ENCODE measurements at regions not wholly inside any gene's neighbourhood (a gene's known extent, or its start where the extent isn't known, plus 50 kb on each side); places are given as distances from the start of the nearest gene placed in this dataset.
"Not testable (repeated sequence)": the region's sequence is repeated elsewhere in the genome, so short reads cannot be mapped to it uniquely, and the experiment has no call there.

DNA sequence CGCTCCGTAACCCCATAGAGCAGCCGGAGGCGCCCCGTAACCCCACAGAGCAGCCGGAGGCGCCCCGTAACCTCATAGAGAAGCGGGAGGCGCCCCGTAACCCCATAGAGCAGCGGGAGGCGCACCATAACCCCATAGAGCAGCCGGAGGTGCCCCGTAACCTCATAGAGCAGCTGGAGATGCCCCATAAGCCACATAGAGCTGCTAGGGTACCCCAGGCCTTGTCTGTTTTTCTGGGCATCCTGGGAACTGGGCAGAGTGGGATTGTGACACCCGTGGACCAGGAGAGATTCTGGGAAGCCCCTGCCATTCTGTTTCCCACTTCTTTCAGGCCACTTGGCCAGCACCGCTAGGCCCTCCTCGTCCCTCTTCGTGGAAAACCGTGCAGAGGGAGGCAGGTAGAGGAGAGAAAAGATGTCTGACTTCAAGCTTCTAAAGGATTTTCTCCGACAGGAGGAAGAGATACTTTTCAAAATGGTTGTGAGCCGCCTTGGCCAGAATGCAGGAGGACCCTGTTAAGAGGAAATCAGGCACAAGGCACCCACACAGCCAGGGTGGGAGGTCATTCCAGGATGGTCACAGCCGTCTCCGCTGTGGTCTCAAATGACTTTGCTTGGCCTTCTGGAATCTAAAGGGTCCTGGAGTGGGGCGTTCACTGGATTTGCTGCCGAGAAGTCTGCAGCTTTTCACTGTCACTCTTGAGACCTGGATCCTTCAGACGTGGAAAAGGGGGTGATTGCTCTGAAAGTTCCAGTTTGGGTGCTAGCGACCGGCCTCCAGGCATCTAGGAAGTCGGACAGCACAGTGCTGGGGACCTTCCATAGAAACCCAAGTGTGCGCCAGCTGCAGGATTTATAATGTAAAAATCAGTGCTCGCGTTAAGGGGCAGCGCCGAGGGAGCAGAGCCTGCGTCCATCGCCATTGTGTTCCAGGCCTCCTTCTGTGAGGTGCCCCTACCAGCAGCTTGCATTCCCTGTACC, 178.3 kb upstream of the ZNF469 start:
- not testable (repeated sequence) for DNase-seq

DNA sequence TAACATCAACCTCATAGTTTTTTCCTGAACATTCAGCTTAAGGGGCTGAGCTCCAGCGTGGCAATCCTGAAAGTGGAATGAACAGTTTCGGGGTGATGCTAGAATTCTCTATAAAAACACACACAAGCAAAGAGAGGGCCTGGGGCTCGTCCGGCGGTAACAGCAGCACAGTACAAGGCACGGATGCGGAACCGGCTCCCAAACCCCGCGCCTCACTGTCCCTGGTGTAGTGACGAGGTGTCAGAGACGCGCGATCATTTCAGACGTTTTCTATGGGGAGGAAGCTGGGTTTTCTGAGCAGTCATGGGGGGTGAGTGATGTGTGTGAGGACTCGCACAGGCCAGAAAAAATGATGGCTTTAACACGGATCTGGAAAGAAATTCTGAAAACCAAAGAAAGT, 177.3 kb upstream of the ZNF469 start:
- DNase-seq, result not testable (repeated sequence)

DNA sequence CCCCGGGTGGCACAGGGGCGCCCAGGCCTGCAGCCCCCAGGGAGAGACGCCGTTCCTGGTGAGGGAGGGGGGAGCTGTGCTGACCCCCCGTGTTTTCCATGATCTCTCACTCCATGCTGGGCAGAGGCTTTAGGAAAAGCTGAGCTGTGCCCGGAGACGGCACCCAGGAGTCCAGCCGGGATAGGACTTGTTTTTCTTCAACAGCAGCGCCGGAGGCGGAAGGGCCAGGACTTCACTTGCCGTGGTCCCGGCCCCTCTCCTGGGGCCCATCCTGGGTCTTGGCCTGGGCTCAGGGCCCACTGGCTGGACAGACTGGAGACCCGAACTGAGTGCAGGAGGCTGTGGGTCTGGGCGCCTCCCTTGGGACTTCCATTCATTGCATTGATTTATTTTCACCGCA, 176.8 kb upstream of the ZNF469 start:
- DNase-seq, result not testable (repeated sequence)

DNA sequence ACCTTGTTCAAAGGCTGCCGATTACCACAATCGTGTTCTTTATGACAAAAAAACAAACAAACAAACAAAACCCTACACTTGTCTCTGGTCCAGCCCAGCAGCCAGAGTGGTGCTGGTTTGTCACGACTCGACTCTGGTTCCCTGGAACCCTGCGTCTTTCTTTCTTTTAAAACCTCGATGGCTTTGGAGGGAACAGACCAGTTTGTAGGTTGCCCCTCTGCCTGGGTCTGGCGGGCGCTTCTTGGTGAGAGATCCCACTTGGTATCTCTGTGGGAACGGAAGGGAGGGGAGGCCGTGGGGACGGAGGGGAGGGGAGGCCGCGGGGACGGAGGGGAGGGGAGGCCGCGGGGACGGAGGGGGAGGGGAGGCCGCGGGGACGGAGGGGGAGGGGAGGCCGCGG, 176.2 kb upstream of the ZNF469 start:
- not testable (repeated sequence) for DNase-seq

DNA sequence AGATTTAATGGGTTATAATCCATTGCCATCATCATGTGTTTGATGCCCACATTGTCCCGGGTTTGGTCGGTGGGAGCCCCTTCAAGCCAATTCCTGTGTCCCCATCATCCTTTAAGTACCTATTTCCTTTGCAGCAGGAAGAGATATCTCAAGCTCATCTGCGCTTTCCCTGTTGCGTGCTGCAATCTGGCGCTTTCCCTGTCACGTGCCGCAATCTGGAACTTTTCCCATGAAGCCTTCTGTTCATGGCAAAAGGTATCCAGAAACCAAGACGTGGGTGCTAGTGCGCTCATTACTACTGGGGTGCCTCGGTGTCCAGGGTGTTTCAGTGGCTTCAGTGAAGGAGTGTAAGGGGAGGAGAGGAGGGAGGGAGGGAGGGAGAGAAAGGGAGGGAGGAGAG, 174.6 kb upstream of the ZNF469 start:
- no peak for DNase-seq

DNA sequence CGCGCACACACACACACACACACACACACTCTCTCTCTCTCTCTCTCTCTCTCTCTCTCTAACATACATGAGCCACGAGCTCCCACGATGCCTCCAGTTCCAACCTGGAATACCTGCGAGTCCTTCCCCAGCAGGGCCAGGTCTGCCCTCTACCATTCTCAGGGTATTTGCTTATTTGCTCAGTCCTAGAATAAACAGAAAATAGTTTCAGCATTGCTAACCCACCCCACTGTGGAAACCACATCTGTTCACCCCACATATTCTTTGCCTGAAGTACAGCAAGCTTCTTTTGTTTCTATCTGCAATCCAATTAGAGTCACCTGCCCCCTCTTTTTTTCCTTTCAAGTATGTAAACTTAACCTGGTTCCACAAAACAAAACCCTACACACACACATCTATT, 174.0 kb upstream of the ZNF469 start:
- not testable (repeated sequence) for DNase-seq

DNA sequence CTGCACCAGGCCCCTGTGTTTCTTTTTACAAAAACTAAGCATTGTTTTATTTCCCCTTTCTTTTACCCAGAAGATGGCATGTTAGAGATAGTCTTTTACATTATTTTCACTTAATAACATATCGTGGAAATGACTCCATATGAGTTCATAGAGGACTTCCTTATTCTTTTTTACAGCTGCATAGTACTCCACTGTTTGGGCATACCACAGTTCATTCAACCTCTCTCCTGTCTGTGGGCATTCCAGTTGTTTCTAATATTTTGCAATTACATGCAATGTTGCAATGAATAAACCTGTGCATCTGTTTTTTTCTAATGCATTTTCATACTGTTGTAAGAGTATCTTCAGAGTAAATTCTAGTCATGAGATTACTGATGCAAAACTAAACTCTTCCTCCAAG, 173.2 kb upstream of the ZNF469 start:
- not testable (repeated sequence) for DNase-seq

DNA sequence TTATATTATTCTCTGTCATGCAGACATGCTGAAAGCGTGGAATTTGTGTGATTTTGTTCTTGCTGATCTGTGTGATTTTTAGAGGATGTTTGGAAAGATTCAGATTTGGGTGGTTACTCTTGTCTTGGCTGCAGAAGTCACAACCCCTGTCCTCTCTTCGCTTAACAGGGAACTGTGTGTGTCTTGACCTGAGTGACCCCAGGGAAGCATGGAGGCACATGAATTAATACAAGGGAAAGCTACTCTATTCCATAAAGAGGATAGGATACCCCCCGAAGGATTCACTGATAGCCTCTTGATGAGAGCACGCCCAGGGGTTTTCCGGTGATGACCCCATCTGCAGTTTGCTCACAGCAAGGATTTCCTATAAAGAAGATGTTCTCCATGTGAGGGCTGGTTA, 168.8 kb upstream of the ZNF469 start:
- DNase-seq, result not testable (repeated sequence)

DNA sequence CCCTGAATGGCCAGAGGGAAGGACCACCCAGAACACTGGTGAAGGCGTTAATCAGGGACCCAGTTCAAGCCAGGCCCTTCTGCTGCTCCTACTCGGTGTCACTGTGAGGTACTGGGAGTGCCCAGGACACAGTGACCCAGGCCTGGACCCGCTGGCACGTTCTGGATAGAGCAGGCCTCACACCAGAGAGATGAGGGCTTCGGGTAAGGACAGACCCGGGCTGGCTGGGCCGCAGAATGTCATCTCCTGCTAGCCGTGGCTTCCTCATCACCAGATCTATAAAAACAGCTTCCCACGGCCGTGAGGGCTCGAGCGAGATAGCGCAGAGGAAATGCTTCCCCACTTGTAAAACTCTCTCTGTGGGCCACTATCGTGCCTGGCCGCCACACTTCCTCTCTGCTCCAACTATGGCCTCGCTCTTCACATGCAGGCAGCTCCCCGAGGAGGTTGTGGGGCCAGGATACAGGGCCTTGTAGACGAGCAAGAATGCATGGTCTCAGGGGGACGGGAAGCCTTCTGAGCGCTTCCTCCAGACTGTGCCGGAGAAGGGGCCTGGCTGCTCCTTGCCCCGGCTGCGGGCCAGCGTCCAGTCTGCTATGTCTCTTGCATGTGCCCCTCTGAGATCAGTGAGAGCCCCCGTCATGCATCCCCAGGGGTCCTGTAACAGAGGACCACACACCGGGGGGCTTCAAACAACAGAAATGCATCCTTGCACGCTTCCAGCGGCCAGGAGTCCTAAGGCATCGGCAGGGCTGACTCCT, 161.6 kb upstream of the ZNF469 start:
- not testable (repeated sequence) for DNase-seq

DNA sequence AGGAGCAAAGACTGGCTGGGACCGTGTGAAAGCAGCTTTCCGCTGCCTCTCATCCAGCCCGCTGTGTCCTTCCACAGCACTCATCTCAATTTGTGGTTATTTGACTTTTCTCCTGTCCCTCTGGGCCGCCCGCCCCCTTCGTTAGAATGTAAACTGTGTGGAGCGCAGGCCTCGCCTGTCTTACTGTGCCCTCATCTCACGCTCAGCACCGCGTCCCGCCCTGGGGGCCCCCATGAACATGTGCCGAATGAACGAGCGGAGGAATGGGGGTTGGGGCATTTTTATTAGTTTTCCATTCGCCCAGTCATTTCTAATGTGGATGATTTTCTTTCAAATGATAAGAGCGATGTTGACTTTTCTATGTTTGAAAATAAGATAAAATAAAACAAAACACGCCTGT, 159.1 kb upstream of the ZNF469 start:
- not testable (repeated sequence) for DNase-seq

DNA sequence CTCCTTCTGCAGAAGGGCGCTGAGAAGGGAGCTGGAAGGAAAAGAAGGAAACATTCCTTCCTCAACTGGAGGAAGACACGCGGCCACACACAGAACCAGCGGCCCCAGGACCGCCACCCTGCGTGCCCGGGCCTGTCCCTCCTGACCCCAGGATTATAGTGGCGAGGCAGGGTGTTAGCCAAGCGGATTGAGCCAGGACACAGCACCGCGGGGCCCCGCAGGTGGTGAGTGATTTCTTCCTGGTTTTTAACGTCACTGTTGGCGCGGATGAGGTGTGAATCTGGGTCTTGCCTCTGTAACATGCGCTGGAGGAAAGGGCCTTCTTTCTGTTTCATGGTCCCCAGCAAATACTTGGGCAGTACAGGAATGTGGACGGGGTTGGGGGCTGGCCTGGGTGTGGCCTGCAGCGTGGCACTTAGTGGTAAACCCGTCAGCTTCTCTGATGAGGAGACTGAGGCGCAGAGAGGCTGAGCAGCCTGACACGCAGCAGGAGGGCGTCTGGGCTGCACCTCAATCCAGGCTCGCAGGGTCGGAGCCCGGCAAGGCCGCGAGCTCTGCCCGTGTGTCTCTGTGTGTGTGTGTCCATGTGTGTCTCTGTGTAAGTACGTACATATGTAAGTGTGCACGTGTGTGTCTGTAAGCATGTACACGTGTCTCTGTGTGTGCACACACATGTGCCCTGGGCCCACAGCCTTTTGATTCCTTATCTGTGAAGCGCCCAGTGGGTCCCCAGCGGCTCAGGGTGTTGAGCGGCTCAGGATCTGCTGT, 158.4 kb upstream of the ZNF469 start:
- not testable (repeated sequence) for DNase-seq

DNA sequence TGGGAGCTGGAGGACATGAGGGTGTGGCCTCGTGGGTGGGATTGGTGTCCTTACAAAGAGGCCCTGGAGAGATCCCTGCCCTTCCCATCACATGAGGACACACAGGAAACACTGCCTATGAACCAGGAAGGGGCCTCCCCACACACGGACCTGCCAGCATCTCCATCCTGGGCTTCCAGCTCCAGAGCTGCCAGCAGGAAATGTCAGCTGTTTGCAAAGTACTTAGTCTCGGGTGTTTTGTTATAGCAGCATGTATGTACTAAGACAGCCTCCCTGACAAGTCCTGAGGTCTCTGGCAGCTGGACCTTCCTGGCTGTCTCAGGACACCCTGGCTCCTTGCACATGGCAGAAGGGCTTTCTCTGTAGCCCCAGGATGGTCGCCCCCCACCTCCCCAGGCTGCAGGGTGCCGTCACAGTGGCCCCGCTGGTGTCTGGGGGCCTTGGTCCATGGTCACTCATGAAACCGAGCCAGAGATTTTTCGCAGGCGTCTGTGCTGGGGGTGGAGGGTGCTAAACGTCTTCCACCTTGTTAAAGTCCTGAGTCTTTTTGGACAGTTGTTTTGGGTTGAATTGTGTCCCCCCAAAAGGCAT, 157.0 kb upstream of the ZNF469 start:
- not testable (repeated sequence) for DNase-seq

DNA sequence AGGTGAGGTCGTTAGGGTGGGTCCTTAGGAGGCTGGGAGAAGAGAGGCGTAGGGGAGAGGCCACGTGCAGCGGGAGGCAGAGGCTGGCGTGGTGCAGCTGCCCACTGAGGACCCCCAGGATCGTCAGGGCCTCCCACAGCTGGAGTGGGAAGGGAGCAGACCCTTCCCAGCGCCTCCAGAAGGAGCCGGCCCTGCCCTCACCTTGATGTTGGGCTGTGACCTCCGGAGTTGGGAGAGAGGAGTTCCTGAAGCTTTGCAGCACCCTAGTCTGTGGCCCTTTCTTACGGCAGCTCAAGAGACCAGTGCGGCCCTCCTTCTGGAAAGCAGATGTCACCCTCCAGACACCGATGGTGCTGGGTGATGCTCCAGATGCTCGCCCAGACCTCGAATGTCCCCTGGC, 156.5 kb upstream of the ZNF469 start:
- not testable (repeated sequence) for DNase-seq

DNA sequence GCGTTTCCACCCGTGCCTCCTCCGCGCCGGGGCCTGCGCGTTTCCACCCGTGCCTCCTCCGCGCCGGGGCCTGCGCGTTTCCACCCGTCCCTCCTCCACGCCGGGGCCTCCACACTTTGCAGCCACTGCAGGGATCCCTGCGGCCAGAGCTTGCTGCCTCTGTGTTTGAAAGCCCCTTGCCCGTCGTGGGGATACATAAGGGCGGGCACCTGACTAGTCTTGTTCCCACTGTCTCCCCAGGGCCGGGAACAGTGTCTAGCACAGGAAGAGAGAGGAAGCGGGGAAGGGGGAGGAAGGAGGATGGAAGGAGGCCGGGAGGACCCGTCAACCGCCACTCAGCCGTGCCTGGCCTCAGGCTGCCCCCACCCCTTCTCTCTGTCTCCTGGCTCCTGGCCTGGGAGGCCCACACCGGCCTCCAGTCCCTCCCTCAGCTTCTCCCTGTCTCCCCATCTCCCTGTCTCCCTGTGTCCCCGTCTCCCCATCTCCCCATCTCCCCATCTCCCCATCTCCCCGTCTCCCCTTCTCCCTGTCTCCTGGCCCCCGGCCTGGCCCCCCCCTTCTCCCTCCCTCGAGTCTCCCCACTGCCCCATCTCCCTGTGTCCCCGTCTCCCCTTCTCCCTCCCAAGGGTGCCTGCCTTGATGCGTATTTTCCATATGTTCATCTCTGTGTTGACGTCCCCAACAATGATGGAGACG, 155.6 kb upstream of the ZNF469 start:
- DNase-seq, result not testable (repeated sequence)

DNA sequence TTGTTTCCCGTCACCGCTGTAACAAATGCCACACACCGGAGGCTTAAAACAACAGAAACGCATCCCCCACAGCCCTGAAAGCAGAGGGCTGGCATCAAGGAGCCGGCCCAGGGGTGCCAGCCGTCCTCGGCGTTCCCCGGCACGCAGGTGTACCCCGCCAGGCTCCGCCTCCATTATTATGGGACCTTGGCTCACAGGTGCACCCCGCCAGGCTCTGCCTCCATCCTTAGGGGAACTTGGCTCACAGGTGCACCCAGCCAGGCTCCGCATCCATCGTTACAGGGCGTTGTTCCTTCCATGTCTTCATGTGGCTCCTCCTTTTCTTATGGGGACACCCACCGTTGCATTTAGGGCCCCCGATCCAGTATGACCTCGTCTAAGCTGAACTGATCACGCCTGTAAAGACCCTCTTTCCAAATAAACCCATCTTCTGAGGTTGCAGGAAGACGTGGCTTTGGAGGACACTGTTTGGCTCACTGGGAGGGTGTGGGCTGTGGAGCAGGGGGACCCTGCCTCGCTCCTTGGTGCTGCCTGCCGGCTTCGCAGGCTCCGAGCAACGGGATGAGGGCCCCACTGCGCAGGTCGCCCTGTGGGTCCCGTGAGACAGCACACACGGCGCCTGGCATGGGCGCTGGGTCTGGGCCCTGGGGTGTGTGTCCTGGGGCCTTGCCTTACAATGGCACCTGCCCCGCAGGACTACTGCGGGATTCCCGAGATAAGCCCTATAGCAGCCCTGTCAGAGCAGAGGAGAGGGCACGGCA, 154.9 kb upstream of the ZNF469 start:
- not testable (repeated sequence) for DNase-seq

DNA sequence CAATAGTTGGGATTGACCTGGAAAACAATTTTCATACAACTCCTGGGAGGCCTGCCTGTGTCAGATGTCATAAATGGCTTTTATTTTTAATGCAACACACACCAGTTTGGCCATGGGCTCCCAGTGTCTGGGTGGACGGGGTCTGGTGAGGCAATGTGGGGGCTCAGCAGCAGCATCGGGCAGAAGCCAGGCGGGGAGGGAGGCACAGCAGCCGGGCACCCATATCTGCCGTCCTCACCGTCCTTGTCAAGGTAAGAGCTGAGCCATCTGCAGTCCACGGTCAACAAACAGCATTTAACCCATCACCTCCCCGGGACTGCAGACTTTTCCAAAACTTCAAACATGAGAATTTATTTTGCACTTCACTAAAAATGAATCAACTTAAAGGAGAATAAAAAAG, 154.0 kb upstream of the ZNF469 start:
- not testable (repeated sequence) for DNase-seq

DNA sequence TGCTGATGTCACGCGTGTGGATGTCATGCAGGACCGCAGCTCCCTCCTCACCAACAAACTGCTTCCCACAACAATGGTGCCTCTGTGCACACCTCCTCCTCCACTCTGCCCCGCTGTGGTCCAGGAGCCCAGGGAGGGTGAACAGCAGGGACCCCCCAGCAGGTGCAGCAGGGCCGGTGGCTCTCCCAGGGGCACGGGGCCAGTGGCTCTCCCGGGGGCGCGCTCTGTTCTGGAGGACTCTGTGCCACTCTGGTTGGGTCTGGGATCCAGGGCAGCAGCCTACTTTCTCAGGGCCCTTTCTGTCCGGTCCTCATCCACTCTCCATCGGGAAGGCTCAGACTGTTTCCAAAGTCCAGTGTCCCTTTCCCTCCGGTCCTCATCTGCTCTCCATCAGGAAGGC, 153.0 kb upstream of the ZNF469 start:
- not testable (repeated sequence) for DNase-seq

DNA sequence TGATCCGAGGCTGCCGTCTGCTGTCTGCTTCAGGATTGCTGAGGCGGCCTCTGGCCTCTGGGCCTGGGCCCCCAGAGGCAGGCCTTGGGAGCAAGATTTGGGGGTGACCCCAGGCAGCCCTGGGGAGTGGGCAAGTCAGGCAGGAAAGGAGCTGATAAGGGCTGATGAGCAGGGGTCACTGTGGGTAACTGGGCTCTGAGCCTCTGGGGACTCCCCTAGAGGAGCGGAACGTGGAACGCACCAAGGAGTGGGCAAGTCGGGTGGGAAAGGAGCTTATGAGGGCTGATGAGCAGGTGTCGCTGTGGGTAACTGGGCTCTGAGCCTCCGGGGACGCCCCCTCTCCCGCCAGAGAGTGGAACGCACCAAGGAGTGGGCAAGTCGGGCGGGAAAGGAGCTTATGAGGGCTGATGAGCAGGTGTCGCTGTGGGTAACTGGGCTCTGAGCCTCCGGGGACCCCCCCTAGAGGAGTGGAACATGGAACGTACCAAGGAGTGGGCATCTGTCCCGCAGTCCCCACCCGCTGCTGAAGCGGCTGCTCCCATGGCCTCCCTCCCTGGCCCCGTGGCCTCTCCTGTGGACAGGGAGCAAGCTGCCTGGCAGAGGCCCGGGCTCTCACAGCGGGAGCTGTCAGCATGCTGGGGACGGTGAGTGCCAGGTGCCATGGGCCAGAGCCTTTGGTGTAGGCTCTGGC, 152.3 kb upstream of the ZNF469 start:
- not testable (repeated sequence) for DNase-seq

DNA sequence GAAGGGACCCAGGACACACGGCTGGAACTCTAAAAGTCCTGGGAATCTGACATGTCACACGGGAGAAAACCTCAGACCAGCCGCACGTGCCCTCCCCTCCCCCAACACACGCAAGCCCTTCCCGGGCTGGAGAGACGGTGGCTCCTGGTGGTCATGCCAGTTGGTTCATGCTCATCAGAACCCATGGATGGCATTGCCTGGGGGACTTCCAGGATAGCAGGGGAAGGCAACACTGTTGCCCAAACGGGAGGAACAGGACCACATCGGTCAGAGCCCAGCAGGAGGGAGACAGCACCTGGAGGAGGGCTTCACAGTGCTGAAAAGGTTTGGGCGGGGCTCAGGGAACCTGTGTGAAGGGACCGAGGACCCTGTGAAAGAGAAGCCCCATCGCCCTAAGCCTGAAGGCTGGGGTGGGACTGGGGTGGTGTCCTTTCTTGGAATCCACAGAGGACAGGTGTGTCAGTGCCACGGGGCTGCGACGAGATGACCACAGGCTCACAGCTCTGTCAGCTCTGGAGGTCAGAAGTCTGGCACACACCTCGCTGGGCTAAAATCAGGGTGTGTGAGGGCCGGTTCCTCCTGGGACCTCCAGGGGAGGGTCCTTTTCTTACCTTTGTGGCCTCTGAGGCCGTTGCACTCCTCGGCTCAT, 151.7 kb upstream of the ZNF469 start:
- not testable (repeated sequence) for DNase-seq

DNA sequence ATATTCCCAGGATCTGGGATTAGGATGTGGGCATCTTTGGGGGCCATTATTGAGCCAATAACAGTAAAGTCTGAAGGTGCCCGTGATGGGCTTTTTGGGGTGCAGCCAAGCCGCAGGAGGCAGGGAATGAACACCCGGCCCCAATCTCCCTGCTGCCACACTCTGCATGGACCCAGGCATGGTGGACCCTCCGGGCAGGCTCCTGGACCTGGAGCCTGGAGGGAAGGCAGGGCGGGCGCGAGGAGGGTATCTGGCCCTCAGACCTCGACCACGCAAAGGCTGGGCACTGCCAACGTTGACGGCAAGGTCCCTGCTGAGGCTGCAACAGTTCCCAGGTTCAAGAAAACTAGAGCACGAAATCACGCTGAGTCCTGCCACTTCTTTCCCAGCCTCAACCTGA, 150.9 kb upstream of the ZNF469 start:
- not testable (repeated sequence) for DNase-seq

Data from CD4-positive, alpha-beta T cell treated with Interleukin-10 for 1 hour (primary cell).